Stimulated activated CD4-positive, alpha-beta T cell treated with anti-CD3 and anti-CD28 coated beads, Interleukin-4, amount 100 ng/mL, for 4 hours (primary cell): ENCODE measurements at regions not wholly inside any gene's neighbourhood (a gene's known extent, or its start where the extent isn't known, plus 50 kb on each side); places are given as distances from the start of the nearest gene placed in this dataset.

Experiments
- DNase-seq, 2 experiments: peaks; one replicate each; pipeline ENCODE4 v3.0.0-alpha.2; 2020

DNA sequence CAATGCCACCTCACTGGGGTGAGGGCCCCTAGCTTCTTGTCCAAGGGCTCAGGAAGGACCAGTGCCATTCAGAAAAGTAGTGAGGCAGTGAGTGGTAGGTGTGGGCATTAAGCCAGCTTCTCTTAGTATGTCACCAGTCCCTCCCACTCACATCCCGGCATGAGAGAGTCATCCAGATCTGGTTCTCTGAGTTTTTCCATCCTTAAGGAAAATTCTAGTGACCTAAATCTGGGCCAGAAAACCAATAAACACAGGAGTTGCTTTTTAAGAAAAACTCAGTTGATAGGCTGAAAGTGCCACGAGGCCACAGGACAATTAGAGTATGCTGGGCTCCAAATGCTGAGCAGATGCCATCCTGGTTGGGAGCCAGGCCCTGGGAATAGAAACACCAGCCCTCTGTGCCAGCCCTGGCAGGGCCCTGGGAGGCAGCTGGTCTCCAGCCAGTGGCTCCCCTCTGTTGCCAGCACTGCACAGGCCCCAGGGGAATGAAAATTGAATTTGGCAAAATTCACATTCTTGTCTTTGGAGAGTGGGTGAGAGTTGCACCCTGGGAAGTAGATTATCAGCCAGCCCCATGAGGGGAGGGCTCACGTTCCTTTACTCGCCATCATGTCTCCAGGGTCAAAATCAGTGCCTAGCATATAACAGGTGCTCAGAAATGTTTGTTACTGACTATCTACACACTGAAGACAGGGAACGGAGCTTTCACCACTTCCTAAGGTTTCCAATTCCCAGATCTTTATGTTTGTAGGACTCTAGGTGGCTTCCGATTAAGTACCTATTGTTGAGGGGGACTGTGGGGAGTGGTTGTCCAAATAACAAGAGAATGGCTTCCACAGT lies 52.8 kb downstream of the FAM43A start:
- no peak for DNase-seq

DNA sequence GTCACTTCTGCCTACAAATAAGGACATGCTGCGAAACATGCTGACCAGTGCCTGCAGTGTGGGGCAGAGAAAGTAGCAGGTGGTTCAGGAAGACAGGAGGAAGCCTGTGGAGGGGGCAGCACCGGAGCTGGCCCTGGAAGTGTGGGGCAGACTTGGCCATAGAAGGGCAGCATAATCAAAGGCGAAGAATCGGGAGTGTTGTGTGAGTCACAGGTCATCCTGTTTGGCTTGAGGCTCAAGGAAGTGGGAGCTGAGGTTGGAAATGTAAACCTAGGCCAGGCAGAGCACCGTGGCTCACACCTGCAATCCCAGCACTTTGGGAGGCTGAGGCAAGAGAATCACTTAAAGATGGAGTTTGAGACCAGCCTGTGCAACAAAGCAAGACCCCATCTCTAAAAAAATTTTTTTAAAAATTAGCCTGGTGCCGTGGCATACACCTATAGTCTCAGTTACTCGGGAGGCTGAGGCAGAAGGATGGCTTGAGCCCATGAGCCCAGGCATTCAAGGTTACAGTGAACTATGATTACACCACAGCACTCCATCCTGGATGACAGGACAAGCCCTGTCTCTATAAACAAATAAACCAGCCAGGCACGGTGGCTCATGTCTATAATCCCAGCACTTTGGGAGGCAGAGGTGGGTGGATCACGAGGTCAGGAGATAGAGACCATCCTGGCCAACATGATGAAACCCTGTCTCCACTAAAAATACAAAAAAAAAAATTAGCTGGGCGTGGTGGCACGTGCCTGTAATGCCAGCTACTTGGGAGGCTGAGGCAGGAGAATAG lies 54.0 kb downstream of the FAM43A start:
- no peak for DNase-seq

DNA sequence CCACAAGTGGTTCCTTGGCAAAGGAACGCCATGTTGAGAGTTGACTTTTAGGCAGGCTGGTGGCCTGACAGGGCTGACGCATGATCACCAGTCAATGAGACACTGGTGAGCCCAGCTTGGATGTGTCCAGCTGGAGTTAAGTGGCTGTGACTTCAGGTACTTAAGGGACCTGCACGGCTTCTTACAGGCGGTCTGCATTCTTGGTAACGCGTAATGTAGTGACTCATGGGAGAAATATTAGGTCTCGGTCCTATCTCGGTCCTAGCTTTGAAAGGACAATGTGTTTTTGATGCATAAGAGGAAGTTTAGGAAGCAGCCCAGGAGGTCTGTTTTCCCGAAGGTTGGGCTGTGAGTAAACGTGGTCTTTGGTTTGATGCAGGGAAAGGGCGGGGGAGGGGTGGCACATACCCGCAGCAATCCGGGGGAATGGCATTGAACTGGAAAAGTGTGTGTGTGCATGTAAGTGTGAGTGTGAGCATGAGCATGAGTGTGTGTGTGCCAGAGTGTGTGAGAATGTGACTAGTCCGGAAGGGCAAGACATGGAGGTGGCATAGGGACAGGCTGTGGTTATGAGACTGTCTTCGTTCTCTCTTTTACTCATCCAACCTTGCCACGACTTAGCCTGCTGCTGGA lies 55.3 kb downstream of the FAM43A start:
- DNase-seq, result no peak

DNA sequence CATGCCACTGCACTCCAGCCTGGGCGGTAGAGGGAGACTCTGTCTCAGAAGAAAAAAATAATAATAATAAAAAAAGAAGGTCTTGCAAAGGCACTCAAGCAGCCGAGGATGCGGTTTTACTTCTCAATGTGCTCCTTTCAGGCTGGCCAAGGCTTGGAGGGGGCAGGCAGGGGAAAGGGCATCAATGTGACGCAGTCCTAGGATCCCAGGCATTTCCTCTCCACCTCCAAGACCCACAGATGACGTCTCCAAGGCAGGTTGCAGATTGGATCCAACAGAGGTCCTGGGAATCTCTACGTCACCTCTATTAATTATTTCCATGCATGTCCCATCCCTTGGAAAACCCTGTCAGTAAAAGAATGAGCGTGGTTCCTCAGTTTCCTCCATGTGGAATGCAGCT lies 56.2 kb downstream of the FAM43A start:
- DNase-seq, result no peak

DNA sequence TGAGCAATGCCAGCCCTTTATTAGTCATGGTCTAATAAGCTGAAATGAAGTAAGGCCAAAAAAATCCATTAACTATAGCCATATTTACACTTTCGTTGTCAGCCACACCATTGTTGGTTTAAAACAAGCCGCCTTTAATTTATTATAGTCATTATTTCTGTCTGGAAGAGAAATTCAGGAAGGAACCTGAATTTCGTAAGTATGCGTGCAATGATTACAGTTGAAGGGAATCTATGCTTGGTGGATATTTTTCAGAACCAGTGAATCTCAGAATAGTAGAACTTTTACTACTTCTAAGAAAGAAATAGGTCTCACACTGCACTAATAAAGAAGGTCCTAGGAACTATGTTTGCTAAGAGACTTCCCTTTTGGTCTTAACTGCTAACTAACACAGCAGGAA lies 59.1 kb downstream of the FAM43A start:
- no peak for DNase-seq

DNA sequence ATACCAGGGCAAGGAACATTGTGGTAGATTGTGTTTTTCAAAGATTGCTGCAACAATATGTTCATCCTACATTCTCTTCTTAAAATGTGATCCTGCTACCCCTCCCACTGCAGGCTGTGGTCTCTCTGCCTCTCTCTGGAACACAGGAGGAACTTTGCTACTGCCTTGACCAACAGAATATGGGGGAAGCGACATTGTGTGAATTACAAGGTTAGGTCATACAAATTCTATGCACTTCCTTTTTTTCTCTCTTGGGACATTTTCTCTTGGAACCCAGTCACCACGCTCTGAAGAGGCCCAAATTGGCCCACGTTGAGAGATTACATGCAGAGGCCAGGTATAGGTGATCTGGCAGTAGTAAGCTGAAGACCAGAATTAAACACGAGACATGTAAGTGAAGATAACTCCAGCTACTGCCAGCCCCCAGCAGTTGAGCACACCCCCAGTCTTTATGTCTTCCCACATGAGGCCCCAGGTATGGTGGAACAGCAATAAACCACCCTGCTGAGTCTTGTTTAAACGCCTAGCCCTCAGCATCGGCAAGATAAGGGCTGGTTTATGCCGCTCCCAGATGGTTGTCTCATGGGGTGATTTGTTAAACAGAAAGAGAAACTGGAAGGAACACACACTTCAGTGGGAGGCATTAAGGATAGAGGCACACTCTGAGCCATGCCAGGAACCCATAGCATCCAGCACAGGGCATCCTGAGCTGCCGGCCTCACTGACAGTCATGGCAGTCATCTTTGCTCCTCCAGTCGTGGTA lies 59.9 kb downstream of the FAM43A start:
- DNase-seq, result no peak

DNA sequence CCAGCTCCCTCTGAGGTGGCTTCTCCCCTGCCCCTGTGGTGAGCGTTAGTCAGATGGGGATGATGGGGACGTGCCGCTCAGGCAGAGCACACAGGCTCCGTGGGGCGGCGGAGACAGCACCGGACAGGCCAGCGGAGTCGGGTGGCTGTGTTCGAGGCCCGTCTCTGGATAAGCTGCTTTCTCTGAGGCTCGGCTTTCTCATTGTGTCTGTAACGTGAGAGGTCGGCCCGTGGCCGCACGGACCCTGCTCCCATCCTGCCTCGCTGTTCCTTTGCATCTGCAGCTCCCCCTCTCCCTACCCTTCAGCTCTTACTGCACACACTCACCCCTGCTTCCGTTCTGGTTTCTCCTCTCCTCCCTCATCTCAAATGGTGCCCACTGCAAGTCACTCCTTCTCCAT lies 62.5 kb downstream of the FAM43A start:
- no peak for DNase-seq

DNA sequence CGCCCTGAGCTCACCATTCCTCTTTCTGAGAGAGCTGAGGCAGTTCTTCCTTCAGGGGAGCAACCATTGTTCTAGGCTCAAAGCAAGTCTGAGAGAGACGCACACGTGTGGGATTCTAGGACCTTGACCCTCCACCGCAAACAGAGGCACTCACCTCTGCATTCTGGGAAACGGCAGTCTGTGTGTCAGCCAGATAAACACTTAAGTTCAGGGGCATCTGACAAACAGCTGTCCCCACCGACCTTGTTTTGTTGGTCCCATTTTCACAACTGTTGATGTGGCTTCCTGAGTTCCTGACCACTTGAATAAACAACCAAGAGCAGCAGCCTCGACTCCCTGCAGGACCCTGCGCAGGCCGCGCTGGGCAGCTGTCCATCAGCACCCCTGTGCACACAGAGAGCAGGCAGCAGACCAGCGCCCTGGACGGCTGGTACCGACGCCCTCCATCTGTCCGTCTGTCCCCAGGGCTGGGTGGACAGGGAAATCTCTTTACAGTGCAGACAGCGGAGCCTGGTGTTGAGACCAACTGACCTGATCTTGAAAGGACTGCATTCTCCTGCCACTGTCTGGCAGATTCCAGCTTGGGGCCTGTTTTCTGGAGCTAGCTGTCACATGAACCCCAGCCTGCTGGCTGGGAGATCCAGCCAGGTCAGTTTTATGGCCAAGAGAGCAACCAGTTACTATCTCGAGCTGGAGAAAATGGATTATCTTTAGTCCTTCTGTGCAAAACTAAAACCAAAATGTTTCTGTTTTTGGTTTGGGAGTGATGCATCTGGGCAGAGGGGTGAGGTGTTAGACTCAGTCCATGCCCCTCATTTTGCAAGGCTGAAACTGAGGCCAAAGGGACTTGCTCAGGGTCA lies 64.2 kb downstream of the FAM43A start:
- DNase-seq, result no peak

DNA sequence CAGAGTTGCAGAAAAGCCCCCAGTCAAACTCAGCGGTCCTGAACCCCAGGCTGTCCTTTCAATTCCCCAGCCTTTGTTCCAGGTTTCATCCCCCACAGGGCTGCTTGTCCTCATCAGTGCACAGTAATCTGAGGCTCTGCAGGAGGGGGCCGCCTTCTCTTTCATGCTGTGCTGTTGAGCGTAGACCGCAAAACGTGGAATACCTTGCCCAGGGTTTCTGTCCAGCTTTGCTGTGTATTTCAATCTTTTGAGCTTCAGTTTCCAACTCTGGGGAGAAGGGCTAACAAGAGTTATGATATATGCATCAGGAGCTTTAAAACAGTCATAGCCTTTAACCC lies 64.8 kb downstream of the FAM43A start:
- no peak for DNase-seq

DNA sequence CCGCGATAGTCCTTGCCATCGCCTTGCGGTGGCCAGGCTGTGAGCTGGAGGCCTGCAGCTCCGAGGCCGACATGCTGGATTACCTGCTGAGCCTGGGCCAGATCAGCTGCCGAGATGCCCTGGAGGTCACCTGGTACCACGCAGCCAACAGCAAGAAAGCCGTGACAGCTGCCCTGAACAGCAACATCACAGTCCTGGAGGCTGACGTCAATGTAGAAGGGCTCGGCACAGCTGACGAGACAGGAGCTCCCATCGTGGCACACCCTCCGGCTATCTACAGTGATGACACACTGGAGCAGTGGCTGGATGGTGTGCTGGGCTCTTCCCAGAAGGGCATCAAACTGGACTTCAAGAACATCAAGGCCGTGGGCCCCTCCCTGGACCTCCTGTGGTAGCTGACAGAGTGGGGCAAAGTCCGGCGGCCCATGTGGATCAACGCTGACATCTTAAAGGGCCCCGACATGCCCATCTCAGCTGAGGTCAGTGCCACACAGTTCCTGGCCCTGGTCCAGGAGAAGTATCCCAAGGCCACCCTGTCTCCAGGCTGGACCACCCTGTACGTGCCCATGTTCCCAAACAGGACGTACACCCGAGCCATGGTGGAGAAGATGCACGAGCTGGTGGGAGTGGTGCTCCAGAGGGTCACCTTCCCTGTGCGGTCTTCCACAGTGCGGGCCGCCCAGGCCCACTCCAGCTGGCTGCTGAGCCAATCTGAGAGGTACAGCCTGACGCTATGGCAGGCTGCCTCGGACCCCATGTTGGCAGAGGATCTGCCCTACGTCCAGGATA lies 70.2 kb downstream of the FAM43A start:
- DNase-seq, result no peak

DNA sequence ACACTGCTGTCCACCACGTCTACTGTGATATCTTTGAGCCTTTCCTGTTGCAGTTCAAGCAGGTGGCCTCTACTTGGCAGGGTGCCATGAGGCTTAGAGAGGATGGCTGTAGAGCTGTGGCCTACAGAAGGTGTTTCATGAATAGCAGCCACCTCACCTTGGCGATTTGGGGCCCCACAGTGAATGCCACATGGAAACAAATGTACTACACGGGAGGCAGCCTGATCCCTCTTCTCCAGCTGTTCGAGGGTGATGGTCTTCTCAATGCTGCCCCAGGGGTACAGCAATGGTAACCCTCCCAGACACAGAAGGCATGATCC lies 70.7 kb downstream of the FAM43A start:
- DNase-seq, result no peak

DNA sequence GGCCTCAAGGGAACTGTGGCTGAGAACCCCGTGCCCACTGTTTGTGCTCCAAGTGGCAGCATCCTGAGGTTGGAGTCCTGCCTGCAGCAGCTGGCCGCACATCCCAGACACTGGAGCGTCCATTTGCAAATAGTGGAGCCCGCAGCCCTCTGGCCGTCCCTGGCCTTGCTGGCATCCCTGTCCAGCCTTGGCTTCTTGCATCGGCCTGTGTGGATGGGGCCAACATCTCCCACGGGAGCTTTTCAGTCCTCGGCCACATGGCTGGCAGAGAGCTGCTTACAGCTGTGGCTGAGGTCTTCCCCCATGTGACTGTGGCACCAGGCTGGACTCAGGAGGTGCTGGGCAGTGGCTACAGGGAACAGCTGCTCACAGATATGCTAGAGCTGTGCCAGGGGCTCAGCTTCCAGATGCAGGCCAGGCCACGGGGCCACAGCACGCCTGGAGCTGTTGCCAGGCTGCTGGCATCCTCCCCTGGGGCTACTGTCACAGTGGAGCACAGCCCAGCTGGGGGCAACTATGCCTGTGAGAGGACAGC lies 71.2 kb downstream of the FAM43A start:
- DNase-seq, result no peak

DNA sequence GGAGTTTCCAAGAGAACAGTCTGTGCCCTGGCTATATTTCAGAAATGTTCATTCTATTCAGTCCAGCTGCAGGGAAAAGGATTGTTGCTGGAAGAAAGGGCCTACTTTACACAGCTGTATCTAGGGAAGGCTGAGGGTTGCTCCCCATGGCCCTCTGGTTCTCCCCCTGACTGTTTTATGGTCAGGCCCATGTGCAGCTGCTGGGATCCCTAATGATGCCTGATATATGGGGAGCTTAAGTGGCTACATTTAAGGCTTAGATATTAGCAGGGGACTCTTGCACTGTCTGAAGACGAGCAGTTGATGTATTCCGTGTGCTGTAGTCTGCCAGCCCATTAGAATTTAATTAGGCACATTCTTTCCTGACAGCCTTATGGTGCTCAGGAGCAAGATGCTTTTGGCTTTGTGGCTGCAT lies 72.0 kb downstream of the FAM43A start:
- no peak for DNase-seq

DNA sequence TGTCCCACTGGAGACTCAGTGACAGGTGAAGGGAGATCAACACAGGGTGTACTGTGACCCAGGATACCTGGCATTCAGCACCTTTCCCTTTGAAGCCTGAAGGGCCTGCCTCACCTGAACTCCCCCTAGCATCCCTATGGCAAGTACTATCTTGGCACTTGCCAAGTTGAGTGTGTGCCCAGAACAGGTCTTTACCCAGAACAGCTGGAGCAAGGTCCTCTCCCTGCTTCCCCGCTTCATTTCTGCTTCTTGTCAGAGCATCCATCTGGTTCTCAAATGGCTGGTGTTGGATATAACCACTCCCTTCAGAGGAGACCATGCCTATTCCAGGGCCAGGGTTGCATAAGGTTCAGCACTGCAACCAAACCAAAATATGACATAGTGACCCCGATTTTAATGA lies 73.0 kb downstream of the FAM43A start:
- DNase-seq, result no peak

DNA sequence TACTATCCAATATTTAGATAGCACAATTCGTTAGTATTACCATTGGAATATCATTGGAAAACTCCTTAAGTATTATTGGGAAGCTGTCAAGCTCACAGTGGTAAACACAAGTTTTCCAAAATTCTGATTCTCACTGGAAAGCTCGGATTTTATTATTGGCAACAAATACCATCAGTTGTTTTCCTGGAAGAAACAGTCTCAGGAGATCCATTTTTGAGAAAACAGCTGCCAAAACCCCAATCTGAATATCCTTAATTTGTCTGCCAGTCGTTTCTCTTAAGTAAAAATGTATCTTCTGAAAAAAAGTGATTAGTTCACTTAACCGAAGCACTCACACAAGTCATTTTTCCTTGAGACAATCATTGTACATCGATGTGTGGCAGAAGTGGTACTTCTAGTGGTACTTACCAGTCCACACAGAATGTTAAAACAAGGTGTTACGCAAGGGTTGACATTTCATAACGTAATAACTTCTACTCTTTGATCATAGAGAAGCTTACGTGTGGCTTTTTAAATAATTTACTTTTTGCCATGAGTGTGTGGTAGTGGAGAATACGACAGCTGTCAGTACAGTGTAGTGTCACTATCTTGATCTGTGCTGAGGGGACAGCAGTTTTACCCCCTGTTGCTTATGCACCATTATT lies 74.9 kb downstream of the FAM43A start:
- DNase-seq, result no peak

DNA sequence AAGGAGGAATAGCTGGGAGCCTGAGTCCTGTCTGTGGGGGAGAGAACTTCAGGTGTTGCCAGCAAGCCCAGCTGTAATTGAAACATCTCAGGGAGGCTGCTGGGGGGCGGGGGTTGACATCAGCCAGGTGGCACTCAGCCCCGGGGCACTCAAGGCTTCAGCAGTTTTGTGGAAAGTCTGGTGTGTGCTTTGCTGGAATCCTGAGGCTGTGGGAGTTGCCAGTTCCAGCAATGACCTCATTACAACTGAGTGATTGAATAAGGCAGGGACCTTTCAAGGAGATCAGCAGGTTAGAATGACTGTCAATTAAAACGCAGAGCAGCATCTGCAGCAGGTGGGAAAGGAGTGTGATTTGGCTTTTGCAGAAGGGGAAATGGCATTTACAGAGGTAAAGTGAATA lies 75.7 kb downstream of the FAM43A start:
- DNase-seq, result no peak

DNA sequence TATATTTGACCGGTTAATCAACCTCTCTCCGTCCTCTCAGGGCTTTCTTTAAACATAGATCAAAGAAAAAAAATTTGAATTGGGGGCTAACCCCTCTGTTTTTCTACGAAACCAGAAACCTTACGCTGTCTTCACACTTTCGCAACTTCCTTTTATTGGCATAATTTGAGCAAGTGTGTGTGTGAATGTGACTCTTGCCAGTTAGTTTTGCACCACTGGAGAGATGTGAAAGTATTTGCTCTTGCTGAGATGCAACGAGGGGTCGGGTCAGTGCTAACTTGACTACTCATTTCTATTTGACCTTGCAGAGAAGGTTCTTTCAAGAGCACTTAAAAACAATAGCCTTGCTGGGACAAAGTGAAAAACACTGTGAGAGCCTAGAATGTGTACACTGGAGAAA lies 81.2 kb downstream of the FAM43A start:
- DNase-seq, result no peak

DNA sequence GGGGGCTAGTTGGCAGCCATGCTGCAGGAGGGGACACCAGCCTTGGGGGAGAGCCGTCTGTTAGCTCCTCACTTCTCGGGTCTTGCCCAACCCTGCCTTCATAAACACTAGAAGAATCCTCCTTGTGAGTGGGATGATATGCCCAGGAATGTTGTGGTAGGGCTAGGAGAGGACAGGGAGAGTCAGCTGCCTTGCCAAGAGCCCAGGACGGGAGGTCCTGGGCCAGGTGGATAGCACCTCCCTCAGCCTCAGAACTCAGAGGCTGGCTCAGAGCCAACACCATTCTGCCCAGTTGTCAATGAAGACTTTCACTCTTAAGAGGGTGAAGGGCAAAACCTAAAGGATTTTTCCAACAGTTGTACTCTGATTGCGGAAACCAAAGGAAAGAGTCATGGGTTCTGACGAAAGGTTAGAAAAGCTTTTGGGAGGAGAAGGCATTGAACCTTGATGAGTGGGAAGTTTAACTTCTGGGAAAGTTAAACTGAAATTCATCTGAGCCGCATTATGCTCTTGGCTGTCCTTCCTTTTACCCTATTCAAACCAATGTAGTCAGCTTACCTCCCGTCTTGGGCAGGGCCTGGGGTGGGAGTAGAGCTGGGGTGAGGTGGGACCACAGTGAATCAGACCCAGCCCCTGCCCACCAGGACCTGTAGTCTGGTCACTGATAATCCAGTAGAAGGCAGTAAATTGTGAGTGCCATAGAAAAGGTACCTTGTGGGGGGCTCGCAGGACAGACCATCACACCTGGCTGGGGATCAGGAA lies 81.9 kb downstream of the FAM43A start:
- DNase-seq, result no peak

DNA sequence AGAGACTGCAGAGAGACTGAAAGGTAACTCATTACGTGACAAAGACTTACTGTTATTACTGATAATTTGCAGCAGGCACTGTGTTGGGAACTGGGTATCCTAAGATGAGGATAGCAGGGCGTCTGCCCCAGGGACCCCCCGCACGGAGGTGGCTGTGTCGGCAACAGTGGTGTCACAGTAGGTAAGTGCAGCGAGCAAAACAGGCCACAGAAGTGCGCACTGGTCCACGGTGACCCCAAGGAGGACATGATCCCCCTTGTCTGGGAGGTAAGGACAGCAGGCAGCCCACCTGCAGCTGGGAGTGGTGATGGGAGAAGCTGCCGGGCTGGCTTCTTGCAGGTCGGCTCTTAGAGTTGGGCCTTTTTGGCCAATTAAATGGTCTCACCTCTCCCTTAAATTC lies 82.9 kb downstream of the FAM43A start:
- DNase-seq, result peak in 1 of 2 experiments; percentile 9
